Colonic mucosa (tissue), 4 donors: ENCODE measurements at regions not wholly inside any gene's neighbourhood (a gene's known extent, or its start where the extent isn't known, plus 50 kb on each side); places are given as distances from the start of the nearest gene placed in this dataset.

ENCODE experiments used
- DNase-seq: peaks from one replicate; pipeline ENCODE4 v3.0.0-alpha.2; 2020
- H3K27ac ChIP-seq: fragments of 200-600 bp; one replicate; pipeline ENCODE4 v1.8.0; 2021
- H3K27me3 ChIP-seq: fragments of 200-600 bp; one replicate; pipeline ENCODE4 v1.8.0; 2021
- H3K36me3 ChIP-seq: fragments of 200-600 bp; one replicate; pipeline ENCODE4 v1.8.0; 2021
- H3K4me1 ChIP-seq: fragments of 200-600 bp; one replicate; pipeline ENCODE4 v1.8.0; 2021; ENCODE audit warnings: mild to moderate bottlenecking
- H3K4me3 ChIP-seq: fragments of 200-600 bp; one replicate; pipeline ENCODE4 v1.8.0; 2021
- H3K9ac ChIP-seq, 2 donors: one replicate each; pipeline ENCODE4 v1.7.0; 2013; ENCODE audit warnings: control low read depth in 2 of 2, low read depth in 2 of 2, low read length in 2 of 2
- H3K9me3 ChIP-seq: fragments of 200-600 bp; one replicate; pipeline ENCODE4 v1.8.0; 2021
- intact Hi-C: fragments of 100-400 bp; cut with DNase I; formaldehyde crosslinking; loops from one replicate; pipeline ENCODE4 v1.14.1; 2022
- TF ChIP-seq, protein P1 (sequence below): fragments of 200-600 bp; IDR thresholded peaks from one replicate; pipeline ENCODE4 v1.8.0; 2022; ENCODE audit warnings: antibody characterized with exemption, mild to moderate bottlenecking
- donor health status: healthy.
- donor health status: DM: no; HTN: no; CAD: no.
- donor health status: DM: no; HTN: no; CAD: no.

DNA sequence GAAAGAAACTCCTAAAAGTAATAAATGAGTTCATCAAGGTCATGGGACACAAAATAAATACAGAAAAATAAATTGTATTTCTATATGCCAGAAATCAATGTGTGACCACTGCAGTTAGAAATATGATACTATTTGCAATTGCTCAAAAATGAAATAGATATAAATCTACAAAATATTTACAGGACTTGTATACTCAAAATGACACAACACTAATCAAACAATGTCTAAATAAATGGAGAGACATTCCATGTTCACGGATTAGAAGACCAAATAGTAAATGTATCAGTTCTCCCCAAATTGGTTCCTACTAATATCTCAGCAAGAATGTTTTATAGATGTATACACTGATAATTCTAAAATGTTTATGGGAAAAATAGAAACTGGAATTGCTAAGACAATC lies 345.3 kb downstream of the NR2F1-AS1 start:
- intact Hi-C loops = no loop called here
- Histone ChIP-seq H3K36me3 (no peaks in the 10 kb centered on the region), H3K27me3 (no peaks in the 10 kb centered on the region), H3K27ac (no peak overlapping the region), H3K9me3 (no peaks in the 10 kb centered on the region), H3K9ac (no peak overlapping the region), H3K4me3 (no peak overlapping the region), H3K4me1 (no peaks in the 10 kb centered on the region)
- no peak for DNase-seq
- TF ChIP-seq, protein P1, sequence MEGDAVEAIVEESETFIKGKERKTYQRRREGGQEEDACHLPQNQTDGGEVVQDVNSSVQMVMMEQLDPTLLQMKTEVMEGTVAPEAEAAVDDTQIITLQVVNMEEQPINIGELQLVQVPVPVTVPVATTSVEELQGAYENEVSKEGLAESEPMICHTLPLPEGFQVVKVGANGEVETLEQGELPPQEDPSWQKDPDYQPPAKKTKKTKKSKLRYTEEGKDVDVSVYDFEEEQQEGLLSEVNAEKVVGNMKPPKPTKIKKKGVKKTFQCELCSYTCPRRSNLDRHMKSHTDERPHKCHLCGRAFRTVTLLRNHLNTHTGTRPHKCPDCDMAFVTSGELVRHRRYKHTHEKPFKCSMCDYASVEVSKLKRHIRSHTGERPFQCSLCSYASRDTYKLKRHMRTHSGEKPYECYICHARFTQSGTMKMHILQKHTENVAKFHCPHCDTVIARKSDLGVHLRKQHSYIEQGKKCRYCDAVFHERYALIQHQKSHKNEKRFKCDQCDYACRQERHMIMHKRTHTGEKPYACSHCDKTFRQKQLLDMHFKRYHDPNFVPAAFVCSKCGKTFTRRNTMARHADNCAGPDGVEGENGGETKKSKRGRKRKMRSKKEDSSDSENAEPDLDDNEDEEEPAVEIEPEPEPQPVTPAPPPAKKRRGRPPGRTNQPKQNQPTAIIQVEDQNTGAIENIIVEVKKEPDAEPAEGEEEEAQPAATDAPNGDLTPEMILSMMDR = no peak

DNA sequence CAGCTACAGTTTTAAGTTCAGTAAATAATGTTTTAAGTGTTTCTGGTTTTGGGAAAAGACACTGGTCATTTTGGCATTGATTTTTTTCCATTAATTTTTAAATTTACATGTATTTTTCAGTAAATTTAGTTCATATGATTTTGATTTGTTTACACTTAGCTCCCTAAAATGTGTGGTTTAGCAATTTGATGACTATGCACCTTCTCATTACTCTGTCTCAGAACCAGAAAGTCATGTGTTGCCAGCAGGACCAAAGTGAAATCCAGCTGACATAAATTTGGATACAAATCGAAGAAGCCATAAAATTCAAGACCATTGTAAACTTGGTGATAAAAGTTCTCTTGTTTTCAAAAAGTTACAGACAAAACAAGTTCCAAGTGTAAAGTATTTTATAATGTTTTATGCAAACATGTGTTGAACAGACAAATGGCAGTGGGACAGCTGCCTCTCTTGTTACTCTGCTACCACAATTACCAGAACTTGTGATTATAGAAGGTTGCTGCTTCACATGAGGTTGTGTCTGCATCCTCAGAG lies 354.8 kb downstream of the NR2F1-AS1 start:
- TF ChIP-seq, protein P1 = no peak
- Histone ChIP-seq H3K4me3 (no peak overlapping the region), H3K9ac (no peak overlapping the region), H3K36me3 (no peaks in the 10 kb centered on the region), H3K4me1 (no peaks in the 10 kb centered on the region), H3K9me3 (no peaks in the 10 kb centered on the region), H3K27ac (no peak overlapping the region), H3K27me3 (no peaks in the 10 kb centered on the region)
- no peak for DNase-seq
- intact Hi-C loops = no loop called here

DNA sequence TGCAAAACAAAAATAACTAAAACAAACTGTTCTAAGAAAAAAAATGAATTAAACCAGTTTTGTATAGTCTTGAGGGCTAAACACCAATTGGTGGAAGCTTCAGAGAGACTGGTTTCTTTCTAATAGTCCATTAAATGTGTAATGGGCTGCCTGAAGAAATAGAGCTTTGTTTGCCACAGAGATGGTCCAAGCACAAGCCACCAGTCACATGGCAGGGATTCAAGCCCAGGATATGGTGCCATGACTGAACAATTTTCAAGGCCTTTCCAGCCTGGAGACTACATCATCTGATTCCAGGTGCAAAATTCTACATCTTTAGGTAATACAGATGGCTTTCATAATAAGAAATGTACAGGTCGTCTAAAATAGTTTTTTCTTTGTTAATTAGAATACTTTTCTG lies 355.3 kb downstream of the NR2F1-AS1 start:
- Histone ChIP-seq H3K4me1 (no peaks in the 10 kb centered on the region), H3K27ac (no peak overlapping the region), H3K4me3 (no peak overlapping the region), H3K36me3 (no peaks in the 10 kb centered on the region), H3K9ac (no peak overlapping the region), H3K27me3 (no peaks in the 10 kb centered on the region), H3K9me3 (no peaks in the 10 kb centered on the region)
- intact Hi-C loops = no loop called here
- TF ChIP-seq, protein P1 = no peak
- DNase-seq = no peak

DNA sequence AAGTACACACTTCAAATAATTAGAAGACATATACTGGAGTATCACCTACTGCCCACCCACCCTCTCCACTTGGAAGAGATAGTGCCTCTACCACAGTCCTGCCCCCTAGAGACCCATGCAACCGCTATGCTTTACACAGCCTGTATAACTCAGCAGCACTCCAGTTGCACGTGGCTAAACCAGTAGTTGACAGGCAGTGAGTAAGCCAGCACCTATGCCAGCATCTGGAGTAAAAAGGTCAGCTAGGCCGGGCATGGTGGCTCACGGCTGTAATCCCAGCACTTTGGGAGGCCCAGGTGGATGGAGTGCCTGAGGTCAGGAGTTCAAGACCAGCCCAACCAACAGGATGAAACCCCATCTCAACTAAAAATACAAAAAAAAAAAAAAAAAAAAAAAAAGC lies 356.4 kb downstream of the NR2F1-AS1 start:
- Histone ChIP-seq H3K9me3 (no peaks in the 10 kb centered on the region), H3K27ac (no peak overlapping the region), H3K9ac (no peak overlapping the region), H3K4me3 (no peak overlapping the region), H3K36me3 (no peaks in the 10 kb centered on the region), H3K4me1 (no peaks in the 10 kb centered on the region), H3K27me3 (no peaks in the 10 kb centered on the region)
- TF ChIP-seq, protein P1 = no peak
- intact Hi-C loops = no loop called here
- no peak for DNase-seq

DNA sequence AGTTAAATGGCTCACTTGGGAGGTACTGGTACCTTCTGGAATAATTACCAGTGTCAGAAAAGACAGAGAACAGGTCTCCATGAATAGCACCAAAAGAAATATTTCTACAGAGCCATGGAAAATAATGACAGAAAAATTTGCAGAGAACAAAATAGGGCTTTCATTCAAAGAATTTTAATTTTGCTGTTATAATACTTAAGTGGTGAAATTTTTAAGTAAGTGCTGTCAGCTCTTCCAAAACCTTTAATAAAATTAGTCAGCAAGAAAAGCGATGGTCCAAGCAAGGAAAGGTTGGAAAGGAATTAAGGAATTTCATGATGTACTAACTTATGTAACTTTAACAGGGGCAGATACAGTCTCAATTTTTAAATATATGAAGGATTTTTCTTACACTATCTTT lies 359.2 kb downstream of the NR2F1-AS1 start:
- Histone ChIP-seq H3K36me3 (no peaks in the 10 kb centered on the region), H3K27ac (no peak overlapping the region), H3K9ac (no peak overlapping the region), H3K27me3 (no peaks in the 10 kb centered on the region), H3K4me1 (no peaks in the 10 kb centered on the region), H3K4me3 (no peak overlapping the region), H3K9me3 (no peaks in the 10 kb centered on the region)
- intact Hi-C loops = no loop called here
- TF ChIP-seq, protein P1 = no peak
- no peak for DNase-seq
